GM18517 (cell line): ENCODE measurements at regions not wholly inside any gene's neighbourhood (a gene's known extent, or its start where the extent isn't known, plus 50 kb on each side); places are given as distances from the start of the nearest gene placed in this dataset.

Source experiments
- ATAC-seq: cut with Tn5 transposase; IDR thresholded peaks from one replicate; pipeline ENCODE4 v1.9.1; 2021; ENCODE audit warnings: mild to moderate bottlenecking, moderate library complexity; ENCODE audit not compliant: unreplicated experiment

- ATAC-seq: peak; percentile 59
Measured at GRCh38 chr5:100479079-100479688, 56.0 kb upstream of the FAM174A start.

GRCh38 chr5:100472091-100472490, 63.1 kb upstream of the FAM174A start:
- no peak for ATAC-seq

DNA sequence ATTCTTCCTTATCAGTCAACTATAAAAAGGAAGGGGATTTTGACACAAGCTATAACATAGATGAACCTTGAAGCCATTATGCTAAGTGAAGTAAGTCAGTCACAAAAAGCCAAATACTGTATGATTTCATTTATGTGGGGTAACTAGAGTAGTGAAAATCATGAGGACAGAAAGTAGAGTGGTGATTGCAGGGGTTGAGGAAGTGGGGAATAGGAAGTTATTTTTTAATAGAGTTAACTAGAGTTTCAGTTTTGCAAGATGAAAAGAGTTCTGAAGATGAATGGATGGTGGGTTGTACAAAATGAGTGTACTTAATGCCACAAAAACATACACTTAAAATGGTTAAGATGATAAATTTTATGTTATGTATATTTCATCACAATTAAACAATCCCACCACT, 65.4 kb upstream of the FAM174A start:
- ATAC-seq: peak; percentile 88

DNA sequence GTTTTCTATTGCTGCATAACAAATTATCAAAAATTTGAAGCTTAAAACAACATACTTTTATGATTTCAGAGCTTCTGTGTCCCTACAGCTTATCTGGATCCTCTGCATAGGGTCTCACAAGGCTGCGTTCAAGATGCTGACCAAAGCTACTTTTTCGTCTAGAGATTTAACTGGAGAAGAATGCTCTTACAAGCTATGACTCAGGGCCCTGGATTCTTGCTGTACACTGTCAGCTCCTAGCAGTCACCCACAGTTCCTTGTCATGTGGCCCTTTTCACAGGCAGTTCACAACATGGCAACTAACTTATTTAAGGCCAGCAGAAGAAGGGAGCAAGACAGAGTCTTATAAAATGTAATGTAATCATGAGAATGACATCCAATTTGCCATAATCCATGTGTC, 70.8 kb upstream of the FAM174A start:
- no peak for ATAC-seq

GRCh38 chr5:100456615-100457014, 78.6 kb upstream of the FAM174A start:
- ATAC-seq: no peak

DNA sequence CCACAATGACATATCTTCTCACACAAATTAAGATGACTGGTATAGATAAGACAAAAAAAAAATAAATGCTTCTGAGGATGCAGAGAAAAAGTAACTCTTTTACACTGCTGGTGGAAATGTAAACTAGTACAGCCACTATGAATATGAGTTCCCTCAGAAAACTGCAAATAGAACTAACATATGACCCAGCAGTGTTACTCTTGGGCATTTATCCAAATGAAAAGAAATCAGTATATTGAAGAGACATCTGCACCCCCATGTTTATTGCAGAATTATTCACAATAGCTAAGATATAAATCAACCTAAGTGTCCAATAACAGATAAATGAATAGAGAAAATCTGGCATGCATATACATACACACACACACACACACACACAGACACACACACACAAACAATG, 83.0 kb upstream of the FAM174A start:
- no peak for ATAC-seq

GRCh38 chr5:100448111-100448528, 87.1 kb upstream of the FAM174A start:
- ATAC-seq: no peak

DNA sequence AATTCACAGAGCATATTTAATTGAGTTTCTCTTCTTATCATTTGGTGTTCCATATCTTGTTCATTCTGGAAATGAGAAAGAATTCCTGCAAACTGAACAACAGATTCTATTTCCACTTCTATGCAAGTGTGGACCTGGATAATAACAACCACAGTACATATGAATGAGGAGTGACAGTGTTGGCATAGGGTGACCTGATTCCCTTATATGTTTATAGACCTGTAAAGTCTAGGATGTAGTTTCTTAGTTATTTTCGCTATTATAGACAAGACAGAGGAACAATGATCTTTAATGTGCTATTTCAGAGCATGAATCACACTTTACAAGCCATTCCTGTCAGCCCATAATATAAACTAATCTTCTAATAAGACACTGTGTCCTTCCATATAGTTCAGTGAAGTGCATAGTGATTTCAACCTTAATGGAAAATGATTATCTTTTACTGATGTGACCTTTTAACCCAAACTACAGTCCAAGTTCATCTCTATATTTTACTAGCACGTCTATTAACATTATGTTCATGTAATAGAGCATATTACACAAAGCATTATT, 88.2 kb upstream of the FAM174A start:
- no peak for ATAC-seq

DNA sequence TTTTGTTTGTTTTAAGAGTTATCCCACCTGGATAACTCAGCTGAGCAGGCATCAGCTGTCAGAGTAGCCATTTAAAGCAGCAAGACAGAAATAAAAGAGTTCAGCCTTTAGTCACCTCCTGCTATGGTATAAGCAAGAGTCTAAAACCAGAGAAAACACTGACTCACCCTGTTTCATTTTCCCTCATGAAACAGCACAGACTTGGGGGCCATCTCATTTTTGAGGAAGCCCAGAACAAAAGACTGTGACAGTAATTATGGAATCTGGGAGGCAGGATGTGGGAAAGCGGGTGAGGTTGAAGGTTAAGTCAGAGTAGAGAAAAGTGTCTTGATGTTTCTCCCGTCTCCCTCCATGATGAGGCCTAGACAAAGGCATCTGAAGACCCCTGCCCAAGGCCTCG, 90.2 kb upstream of the FAM174A start:
- no peak for ATAC-seq

GRCh38 chr5:100434815-100435214, 100.4 kb upstream of the FAM174A start:
- ATAC-seq: no peak

GRCh38 chr5:100432741-100433140, 102.4 kb upstream of the FAM174A start:
- ATAC-seq: no peak

DNA sequence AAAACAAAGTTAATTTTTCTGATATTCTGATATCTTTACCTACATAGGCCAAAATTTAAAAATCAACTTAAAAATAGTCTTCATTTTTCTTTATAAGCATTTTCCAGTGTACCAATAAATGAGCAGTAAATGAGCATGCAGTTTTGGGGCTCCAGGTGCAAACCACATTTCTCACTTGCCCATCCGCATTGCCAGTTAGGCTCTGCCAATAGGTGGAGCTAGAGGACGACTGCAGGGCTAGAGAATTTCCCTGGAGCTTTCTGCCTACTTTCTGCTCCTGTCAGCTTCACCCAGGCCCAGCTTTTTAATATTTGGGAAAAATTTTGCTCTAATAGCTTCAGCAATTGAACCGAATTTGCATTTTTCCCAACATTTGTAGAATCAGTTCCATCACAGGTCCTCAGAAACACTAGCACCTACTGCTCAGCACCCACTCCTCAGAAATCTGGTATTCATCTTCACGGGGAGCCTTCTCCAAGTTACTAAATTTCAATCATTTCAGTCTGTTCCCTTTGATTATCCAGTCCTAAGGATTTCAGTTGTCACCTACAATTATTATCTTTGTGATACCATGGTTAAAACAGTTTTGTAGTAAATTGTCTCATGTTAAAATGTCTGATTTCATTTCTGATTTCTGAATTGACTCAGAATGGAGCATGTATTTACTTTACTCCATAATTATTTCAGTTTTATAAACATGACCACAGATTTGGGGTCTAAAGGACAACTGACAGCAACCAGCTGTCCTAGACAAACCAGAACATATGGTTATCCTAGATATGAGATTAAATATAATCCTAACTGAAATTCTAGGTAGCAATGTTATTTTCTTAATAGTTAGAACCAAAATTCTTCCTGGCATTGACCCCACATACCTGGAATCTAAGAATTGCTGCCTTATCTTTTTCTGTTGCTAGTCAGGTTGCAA, 104.6 kb upstream of the FAM174A start:
- ATAC-seq: peak; percentile 77

DNA sequence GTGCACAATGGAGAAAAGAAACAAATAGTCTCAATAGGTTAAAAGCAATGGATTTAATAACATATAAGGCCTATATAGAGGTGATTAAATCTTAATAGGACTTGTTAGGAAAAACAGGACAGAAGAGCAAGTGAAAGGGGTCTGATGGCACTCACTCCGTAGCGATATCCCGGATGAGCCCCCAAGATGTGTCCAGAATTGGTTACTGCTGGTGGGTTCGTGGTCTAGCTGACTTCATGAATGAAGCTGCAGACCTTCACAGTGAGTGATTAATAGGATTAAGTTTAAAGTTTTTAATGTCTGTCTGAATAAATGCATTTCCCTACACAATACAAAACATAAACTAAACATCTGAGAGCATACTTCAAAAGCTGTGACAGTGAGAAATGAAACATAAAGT, 110.4 kb upstream of the FAM174A start:
- no peak for ATAC-seq

GRCh38 chr5:100424017-100424416, 111.2 kb upstream of the FAM174A start:
- no peak for ATAC-seq

DNA sequence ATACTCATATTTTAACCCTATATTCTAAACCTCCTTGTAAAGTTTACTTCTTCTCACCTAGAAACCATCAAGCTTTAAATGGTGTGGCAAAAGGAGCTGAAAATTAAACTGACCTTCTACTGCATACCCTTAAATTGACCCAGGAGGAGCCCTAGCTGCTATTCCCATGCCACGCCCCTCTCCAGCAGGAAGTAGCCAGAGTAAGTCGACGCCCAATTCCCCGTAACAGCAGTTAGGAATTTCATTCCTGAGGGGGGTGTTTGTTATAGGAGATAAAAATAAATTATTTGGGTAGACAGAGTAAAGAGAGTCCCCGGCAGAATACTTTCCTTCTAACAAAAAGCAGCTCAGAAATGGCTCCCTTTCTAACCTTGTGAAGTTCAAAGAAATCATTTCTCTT, 111.8 kb upstream of the FAM174A start:
- ATAC-seq: no peak

DNA sequence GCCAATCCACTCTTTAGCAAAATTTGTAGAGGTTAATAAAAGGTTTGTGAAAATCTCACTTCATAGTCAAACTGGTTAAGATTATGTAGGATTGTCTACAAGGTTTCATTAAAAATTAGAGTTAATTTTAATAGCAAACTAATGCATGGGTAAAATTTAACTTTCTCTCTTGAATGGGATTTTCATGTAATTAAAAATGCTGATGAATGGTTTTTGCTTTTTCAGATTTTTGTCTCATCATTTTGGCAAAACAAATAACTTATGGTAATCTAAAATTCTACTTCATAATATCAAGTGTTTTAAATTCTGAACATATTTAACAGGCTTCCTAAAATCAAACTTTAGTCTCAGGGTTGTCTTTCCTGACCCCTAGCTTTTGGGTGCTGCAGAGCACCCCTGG, 113.8 kb upstream of the FAM174A start:
- ATAC-seq: no peak

DNA sequence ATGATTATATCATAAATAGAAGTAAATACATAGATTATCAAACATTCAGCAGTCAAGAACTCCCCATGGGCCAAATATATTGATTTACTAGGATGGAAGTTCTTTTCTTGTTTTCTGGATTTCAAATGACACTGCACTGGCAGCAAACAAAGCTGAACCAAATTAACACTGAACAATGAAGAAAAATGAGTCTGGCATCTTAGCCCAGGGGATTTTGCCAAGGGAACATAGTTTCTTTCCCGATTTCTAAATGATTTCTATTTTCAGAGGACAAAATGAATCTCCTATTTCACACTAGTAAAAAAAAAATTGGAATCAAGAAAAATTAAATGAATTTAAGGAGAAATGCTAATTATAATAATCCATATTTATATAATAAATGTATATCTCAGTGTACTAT, 116.9 kb upstream of the FAM174A start:
- no peak for ATAC-seq

GRCh38 chr5:100409660-100410151, 125.5 kb upstream of the FAM174A start:
- no peak for ATAC-seq

DNA sequence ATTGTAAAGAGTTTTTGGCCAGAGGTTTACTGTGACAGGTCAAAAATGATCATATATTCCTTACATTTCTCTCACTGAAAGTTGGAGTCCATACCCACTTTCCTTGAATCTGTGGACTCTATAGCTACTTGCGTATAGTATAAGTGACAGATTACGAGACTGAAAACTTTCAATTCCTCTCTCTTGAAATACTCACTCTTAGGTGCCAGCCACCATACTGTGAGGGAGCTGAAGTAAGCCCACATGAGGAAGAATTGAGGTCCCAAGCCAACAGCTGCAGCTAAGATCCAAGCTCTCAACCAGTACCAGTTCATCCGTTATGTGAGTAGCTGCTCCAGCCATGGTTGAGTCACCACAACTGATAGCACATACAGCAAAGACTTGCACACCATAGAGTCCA, 128.1 kb upstream of the FAM174A start:
- ATAC-seq: no peak

DNA sequence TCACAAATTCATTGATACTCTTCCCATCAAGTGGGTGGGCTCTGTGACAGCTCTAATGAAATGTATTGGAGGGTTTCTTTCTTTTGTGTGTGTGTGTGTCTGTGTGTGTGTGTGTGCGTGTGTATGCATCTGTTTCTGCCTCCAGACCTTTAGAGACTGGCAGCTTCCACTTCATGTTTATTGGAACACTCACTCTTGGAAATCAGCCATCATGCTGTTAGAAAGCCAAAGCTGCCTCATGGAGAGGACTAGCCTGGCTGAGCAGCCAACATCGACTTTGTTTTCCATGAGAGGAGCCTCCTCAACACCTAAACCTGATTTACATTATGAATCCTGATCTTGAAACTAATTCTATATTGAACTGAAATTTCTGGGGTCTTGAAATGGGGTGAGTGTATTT, 128.5 kb upstream of the FAM174A start:
- no peak for ATAC-seq

DNA sequence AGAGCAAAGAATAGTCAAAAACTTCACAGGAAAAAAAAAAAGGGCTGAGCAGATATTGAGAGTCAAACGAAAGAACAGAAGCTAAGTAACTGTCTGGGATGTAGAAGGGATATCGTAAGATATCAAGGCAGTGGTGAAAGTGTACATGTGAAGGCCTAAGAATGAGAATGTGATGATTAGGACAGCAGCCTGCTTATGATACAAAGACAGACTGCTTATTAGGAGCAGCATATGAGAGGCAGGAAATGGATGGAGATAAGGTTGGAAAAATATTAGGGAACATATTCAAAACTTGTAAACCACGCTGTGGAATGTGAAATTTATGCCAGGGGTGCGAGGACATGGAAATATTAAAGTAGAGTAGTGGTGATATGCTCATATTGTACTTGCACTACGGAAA, 133.1 kb upstream of the FAM174A start:
- no peak for ATAC-seq

- ATAC-seq: no peak
Measured at GRCh38 chr5:100401149-100401548, 134.0 kb upstream of the FAM174A start.
